ENCODE measurements at regions not wholly inside any gene's neighbourhood (a gene's known extent, or its start where the extent isn't known, plus 50 kb on each side); places are given as distances from the start of the nearest gene placed in this dataset.
"Not testable (repeated sequence)": the region's sequence is repeated elsewhere in the genome, so short reads cannot be mapped to it uniquely, and the experiment has no call there.

DNA sequence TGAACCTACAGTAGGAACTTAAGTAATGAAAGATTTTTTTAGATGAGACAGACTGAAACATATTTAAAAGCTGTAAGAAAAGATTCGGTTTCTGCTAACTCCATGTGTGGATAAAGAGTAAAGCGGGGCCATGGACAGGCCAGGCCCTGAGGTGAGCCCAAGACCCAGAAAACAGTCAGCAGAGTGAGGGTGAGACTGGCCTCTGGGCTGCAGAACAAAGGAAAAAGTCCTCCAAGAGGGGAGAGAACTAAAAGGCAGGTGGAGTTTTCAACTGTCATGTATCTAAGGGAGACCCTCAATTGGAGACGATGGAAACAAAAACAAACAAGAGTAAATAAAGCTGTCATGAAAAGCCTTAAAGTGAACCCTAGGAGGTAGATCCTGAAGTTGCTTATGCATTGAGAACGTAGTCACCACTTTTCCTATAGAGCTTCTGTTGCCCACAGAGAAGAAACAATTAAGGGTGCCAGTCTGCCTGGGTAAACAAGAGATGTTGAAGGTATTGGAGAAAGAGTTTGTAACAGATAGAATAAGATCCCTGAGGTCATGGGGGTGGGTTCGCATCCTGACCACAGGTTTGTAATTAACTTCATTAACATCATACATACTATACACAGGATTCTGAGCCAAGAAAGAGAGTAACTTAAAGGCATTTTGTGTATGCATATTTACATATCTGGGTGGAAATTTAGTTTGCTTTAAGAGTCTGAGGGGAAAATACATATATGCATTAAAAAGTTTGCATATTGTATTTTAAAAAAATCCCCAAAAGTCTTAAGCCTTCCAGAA lies 268.7 kb upstream of the PDE3A start:
- intact Hi-C loops (cut with micrococcal nuclease): no loop called here

- intact Hi-C loops (cut with micrococcal nuclease): no loop called here
Observed at GRCh38 chr12:20101046-20101445, 267.3 kb upstream of the PDE3A start.

- intact Hi-C loops (cut with micrococcal nuclease): no loop called here
Observed at GRCh38 chr12:20105943-20106342, 262.4 kb upstream of the PDE3A start.

DNA sequence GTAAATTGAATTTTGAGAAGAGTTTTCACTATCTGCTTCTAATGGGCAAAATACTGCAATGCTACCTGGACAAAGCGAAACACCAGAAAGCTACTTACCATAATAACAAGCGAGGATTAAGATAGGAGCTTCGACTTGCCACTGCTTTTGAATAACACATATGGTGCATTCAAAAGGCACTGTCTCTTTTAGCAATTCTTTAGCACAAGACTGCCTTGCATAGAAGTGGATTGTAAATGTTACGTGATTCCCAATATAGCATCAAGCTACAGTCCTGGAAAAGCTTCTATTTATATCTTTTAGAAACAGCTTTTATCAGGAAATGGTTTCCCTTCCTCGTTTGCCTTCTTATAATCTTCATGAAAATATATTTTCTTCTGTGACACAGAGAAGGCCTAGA lies 258.7 kb upstream of the PDE3A start:
- intact Hi-C loops (cut with micrococcal nuclease): no loop called here

- intact Hi-C loops (cut with micrococcal nuclease): not testable (repeated sequence)
Observed at GRCh38 chr12:20115371-20115770, 253.0 kb upstream of the PDE3A start.

- intact Hi-C loops (cut with micrococcal nuclease): no loop called here
Observed at GRCh38 chr12:20119596-20120402, 248.5 kb upstream of the PDE3A start.

- intact Hi-C loops (cut with micrococcal nuclease): no loop called here
Observed at GRCh38 chr12:20120403-20120725, 248.0 kb upstream of the PDE3A start.

DNA sequence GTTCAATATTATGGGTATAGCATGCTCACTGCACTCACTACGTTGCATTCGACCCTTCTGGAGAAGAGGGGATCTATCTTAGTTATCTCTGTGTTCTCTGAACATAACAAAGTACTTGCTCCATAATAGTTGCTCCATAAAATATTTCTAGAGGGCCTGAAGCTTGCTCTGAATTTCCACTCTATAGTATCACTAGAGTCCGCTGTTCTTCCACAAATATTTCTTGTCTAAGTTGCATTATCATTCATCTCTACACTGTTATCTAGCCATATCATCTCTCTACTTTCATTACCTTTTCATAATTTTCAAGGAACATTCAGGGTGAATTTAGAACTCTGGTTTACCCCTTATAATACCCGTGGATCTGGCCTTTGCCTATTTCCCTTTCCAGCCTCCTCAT lies 246.1 kb upstream of the PDE3A start:
- intact Hi-C loops (cut with micrococcal nuclease): no loop called here

DNA sequence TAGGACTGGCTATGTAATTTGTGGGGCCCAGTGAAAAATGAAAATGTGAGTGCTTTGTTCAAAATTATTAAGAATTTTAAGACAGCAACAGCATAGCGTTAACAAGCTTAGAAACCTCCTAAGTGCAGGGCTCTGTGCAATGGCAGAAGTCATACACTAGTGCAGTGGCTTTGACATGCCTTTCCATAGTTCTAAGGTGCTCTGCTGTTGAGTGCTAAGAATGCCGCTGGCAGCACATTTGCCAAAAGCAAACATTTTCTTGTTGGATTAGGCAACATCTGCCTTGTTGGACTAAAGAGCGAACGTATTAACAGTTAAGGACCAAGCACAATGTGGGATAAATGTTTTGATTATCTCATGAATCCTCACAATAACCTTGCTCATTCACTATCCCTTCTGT lies 244.9 kb upstream of the PDE3A start:
- intact Hi-C loops (cut with micrococcal nuclease): no loop called here

- intact Hi-C loops (cut with micrococcal nuclease): no loop called here
Observed at GRCh38 chr12:20125276-20125798, 243.0 kb upstream of the PDE3A start.

- intact Hi-C loops (cut with micrococcal nuclease): no loop called here
Observed at GRCh38 chr12:20126601-20127000, 241.7 kb upstream of the PDE3A start.

GRCh38 chr12:20127413-20127812 lies 240.9 kb upstream of the PDE3A start:
- intact Hi-C loops (cut with micrococcal nuclease): no loop called here

GRCh38 chr12:20128928-20129327 lies 239.4 kb upstream of the PDE3A start:
- intact Hi-C loops (cut with micrococcal nuclease): no loop called here

DNA sequence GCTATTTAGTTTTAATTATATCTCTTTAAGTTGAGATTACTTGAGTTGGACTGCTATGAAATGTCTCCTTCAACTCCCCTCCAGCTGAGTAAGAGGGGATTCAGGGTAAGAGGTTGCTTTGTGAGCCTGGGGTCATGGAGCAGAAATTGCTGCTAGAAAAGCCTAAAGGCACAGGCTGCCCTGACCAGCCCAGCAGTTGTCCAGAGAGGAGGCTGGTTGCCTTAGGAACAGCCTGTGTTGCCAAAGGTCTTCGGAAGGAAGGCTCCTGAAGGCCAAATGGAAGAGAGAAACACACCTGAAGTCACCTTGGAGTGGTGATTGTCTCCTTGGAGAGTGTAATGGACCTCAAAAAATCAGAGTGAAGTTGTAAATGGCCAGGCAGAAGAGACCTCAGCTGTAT lies 235.5 kb upstream of the PDE3A start:
- intact Hi-C loops (cut with micrococcal nuclease): no loop called here

- intact Hi-C loops (cut with micrococcal nuclease): no loop called here
Observed at GRCh38 chr12:20134652-20135051, 233.7 kb upstream of the PDE3A start.

DNA sequence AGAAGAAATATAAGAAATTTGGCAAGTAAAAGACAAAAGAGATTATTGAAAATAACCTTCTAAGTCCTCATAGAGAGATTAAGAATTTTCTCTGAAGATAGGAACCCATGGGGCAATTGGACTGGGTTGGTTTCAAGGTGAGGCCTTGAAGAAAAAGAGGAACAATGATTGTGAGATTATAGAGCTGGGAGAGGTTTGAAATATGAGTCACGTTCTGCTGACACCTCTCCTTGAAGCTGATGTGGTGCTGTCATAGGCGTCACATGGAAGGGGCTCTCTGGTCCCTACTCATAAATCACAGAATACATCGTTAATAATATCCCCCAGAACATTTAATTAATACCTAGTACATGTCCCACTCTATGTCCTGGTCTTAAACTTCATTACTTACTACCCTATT lies 227.6 kb upstream of the PDE3A start:
- intact Hi-C loops (cut with micrococcal nuclease): no loop called here

- intact Hi-C loops (cut with micrococcal nuclease): no loop called here
Observed at GRCh38 chr12:20142316-20142715, 226.0 kb upstream of the PDE3A start.

DNA sequence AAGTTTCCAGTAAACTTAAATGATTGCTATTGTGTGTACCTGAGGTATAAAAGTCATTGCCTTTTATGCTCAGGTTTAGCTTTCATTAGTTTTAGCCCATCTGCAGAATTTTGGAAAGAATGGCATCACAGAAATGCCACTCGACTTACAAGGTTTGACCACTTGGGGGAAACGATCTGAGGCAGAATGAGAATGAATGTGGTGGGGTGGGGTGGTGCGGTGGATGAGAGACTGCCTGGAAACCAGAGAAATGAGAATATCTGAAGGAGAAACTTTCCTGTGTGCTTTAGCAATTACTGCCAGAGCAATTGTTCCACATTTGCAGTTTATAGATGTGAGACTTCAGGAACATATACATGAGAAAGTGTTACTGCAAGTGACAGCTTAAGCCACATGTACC lies 225.4 kb upstream of the PDE3A start:
- intact Hi-C loops (cut with micrococcal nuclease): no loop called here

DNA sequence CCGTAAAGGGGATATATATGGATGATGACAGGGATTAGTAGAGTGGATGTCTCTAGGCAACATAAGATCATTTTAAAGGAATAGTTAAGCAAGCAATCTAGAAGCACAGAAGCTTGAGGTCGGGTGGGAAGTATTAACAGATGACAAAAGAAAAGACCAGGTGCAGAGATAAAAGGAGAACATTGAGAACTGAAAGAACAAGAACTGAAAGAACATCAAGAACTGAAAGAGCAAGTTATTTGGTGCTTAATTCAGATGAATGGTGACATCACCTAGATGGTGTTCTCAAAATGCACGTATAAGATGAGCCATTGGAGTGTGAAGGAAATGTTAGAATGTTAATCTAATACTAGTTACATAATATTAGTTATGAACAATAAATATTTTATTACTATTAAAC lies 224.0 kb upstream of the PDE3A start:
- intact Hi-C loops (cut with micrococcal nuclease): no loop called here

- intact Hi-C loops (cut with micrococcal nuclease): no loop called here
Observed at GRCh38 chr12:20148241-20148640, 220.1 kb upstream of the PDE3A start.

DNA sequence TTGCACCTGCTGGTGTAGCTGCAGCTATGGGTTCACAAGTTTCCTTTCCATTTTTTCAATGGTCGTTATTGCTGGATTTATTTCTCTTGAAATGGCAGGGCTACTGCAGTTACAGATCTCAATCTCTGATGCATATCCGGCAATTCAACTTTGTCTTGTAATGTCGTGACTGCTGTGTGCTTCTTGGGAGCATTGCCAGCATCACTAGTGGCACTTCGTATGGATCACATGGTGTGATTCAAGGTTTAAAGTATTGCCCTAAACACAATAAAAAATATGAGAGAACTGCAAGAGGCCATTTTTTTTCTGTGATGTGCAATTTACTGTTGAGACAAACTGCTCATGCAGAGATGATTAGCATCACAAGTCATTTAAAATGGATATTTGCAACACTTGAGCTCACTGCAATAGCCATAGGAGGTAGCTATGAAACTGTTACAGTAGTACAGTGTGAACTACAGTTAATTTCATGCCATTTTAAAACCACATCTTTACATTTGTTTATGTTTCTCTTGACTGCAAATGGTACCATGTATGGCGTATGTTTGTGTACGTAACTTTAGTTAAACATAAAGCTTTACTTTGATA lies 217.4 kb upstream of the PDE3A start:
- intact Hi-C loops (cut with micrococcal nuclease): no loop called here

- intact Hi-C loops (cut with micrococcal nuclease): no loop called here
Observed at GRCh38 chr12:20154052-20154451, 214.3 kb upstream of the PDE3A start.

Measured in T-helper 1 cell treated with Interleukin-12 subunit alpha and Interleukin-12 subunit beta and Interleukin-4 antibody, amounts not matched to agents 30 ng/mL and 1 ng/mL, for 36 hours (primary cell).